GM19351 (cell line): ENCODE measurements at regions not wholly inside any gene's neighbourhood (a gene's known extent, or its start where the extent isn't known, plus 50 kb on each side); places are given as distances from the start of the nearest gene placed in this dataset.
"Not testable (repeated sequence)": the region's sequence is repeated elsewhere in the genome, so short reads cannot be mapped to it uniquely, and the experiment has no call there.

Source experiments
- ATAC-seq: cut with Tn5 transposase; IDR thresholded peaks from one replicate; pipeline ENCODE4 v1.9.1; 2021; ENCODE audit warnings: mild to moderate bottlenecking, moderate library complexity; ENCODE audit not compliant: unreplicated experiment

- ATAC-seq, result peak; percentile 79
These were observed 93.0 kb downstream of the CRLF3 start for GRCh38 chr17:30731210-30732132.

- ATAC-seq, result not testable (repeated sequence)
These were observed 93.7 kb downstream of the CRLF3 start for GRCh38 chr17:30730837-30731209.

- ATAC-seq, result not testable (repeated sequence)
These were observed 94.2 kb downstream of the CRLF3 start for GRCh38 chr17:30730171-30730836.

DNA sequence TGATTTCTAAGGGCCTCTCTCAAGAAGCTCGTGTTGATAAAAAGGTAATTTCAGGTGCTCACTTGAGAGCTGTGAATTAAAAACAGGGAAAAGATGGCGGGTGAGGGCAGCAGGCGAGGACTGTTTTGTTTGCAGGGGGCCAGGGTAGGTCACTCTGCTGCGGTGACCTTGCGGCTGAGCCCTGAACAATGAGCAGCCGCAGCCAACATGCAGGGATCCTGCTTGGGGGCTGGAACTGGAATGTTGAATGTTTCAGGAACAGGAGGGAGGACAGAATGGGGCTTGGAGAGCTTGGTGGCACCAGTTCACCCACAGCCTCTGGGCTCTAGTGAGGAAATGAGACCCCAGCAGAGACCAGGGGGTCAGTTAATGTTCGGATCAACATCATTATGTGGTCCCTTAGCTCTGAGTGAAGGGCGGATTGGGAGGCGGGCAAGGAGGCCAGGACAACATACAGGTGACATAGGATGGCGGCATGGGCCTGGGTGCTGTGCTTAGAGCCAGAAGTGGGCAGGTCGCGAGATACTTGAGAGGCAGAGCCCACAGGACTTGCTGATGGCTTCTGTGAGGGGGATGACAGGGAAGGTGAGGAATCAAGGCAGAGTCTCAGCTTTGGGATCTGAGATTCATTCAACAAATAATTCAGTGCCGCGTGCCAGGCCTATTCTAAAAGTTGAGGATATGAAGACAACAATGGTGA is 94.9 kb downstream of the CRLF3 start:
- ATAC-seq, result not testable (repeated sequence)

DNA sequence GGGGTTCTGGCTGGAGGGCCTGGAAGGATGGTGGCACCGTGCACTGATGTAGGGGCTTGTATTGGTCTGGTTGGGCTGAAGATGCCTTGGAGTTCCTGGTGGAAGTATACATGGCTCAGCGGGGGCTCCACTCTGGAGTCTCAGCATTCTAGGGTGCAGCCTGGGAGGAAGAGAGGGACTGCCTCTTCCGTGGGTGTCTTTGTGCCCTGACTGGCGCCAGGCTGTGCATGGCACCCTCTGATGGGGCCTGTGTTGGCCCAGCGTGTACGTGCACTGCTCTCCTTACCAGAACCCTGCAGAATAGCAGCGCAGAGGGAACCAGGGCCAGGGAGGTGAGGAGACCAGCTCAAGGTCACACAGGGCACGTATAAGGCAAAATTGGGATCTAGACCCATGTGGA is 97.0 kb downstream of the CRLF3 start:
- ATAC-seq, result not testable (repeated sequence)

DNA sequence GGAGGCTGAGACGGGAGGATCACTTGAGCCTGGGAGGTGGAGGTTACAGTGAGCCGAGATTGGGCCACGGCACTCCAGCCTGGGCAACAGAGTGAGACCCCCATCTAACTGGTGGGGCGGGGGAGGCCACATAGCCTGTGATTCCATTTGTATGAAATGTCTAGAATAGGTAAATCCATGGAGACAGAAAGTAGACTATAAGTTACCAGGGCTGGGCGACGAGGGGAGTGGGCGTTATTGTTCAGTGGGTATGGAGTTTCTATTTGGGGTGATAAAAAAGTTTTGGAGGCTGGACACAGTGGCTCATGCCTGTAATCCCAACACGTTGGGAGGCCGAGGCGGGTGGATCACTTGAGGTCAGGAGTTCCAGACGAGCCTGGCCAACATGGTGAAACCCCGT is 97.8 kb downstream of the CRLF3 start:
- ATAC-seq, result not testable (repeated sequence)

- ATAC-seq, result not testable (repeated sequence)
These were observed 98.2 kb downstream of the CRLF3 start for GRCh38 chr17:30726310-30726709.

- ATAC-seq, result not testable (repeated sequence)
These were observed 100.3 kb downstream of the CRLF3 start for GRCh38 chr17:30724034-30724650.

DNA sequence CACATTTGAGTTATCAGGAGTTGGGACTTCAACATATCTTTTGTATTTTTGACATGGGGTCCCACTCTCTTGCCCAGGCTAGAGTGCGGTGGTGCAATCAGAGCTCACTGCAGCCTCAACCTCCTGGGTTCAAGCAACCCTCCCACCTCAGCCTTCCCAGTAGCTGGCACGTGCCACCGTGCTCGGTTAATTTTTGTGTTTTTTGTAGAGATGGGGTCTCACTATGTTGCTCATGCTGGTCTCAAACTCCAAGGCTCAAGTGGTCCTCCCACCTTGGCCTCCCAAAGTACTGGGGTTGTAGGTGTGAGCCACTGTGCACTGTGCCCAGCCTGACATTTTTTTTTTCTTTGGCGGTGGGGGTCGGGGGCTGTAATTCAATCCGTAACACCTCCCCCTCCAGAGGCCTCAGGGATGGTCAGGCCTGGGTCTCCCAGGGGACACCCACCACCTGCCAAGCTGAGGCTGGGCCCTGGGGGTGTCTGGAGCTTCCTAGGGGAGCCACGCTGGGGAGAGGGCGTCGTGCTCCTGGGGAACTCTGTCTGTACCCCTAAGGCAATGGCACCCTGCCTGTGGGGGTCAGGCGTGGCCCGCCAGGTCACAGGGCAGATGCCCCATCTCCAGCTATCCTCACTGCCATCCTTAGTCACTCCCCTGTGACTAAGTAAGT is 102.2 kb downstream of the CRLF3 start:
- ATAC-seq, result not testable (repeated sequence)

DNA sequence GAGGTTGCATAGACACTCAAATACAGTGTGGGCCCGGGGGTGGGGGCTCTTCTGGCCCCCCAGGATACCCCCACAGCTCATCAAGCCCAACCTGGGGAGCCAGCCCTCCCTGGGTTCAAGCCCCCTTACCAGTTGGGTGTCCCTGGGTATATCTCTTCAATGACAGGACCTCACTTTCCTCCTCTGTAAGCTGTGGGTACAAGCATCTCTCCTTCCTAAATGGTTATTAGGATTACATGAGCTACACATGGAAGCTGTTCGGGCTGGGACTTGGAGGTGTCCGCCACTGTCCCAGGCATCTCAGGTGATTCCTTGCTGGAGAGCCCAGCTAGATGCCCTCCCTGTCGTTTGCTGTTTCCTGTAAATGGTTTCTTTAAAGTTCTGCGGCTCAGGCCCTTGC is 103.5 kb downstream of the CRLF3 start:
- ATAC-seq, result not testable (repeated sequence)

GRCh38 chr17:30720013-30720471 is 104.5 kb downstream of the CRLF3 start:
- ATAC-seq, result no peak

GRCh38 chr17:30719131-30719973 is 105.1 kb downstream of the CRLF3 start:
- not testable (repeated sequence) for ATAC-seq

DNA sequence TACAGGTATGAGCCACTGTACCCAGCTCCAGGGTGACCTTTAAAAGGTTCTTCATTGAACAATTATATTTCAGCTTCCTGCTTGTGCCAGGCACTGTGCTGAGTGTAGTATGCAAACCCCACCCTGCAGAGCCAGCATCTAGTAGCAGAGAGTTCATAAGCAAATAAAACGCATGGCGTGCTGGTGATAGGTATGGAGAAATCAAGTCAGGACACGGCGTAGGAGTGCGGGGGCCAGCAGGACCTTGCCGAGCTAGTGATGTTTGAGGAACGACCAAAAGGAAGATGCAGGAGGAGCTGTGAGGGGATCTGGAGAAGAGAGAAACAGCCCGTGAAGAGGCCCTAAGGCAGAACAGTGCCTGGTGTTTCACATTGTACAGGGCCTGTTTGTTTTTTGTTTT is 105.8 kb downstream of the CRLF3 start:
- ATAC-seq, result not testable (repeated sequence)

DNA sequence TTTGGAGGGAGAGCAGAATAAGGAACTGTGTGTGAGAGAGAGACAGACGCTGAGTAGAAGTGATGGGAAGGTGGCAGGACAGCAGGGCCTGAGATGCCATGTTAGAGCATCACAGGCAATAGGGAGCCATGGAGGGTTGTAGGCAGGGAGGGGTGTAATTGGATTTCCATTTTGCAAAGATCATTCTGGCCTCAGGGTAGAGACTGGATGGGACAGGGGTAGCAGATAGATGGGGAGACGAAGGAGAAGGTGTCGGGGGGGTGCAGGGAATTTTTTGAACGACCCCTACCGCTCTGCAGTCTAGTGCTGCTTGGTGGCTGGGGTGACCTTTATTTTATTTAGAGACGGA is 106.4 kb downstream of the CRLF3 start:
- ATAC-seq, result not testable (repeated sequence)

- no peak for ATAC-seq
These were observed 107.0 kb downstream of the CRLF3 start for GRCh38 chr17:30717291-30718098.

GRCh38 chr17:30716461-30717290 is 107.8 kb downstream of the CRLF3 start:
- no peak for ATAC-seq

- ATAC-seq, result peak; percentile 63
These were observed 109.5 kb downstream of the CRLF3 start for GRCh38 chr17:30714825-30715622.
